PC-9 (cell line): ENCODE measurements at regions not wholly inside any gene's neighbourhood (a gene's known extent, or its start where the extent isn't known, plus 50 kb on each side); places are given as distances from the start of the nearest gene placed in this dataset.

Experiments used
- BruUV-seq: library from RNA; stranded (reverse); fragments of 400-500 nt; replicated peaks from 2 replicates; lab custom pipeline; 2021; lab: Mats Ljungman, UMichigan
- CTCF ChIA-PET: fragments of 300-600 bp; sonication (Branson Sonifier 250); formaldehyde crosslinking; loops from one replicate; lab custom pipeline; 2022; ENCODE audit warnings: antibody characterized with exemption; lab: Charles Lee
- POLR2A ChIA-PET: fragments of 300-600 bp; sonication (Branson Sonifier 250); formaldehyde crosslinking; loops from one replicate; lab custom pipeline; 2022; ENCODE audit warnings: antibody characterized with exemption; ENCODE audit not compliant: unreplicated experiment; lab: Charles Lee
- DNase-seq, 2 experiments: peaks; one replicate each; pipeline versions ENCODE4 v3.0.0 to v3.0.0-alpha.2; 2015 to 2022; ENCODE audit warnings: mixed read lengths in 1 of 2
- H2AFZ ChIP-seq: fragments of 200-600 bp; sonication (generic); 2 replicates; pipeline ENCODE4 v1.8.1; 2017; ENCODE audit warnings: antibody characterized with exemption
- H3F3A ChIP-seq: fragments of 200-600 bp; sonication (generic); 2 replicates; pipeline ENCODE4 v1.8.1; 2017; ENCODE audit warnings: antibody characterized with exemption, mild to moderate bottlenecking, low read depth; ENCODE audit not compliant: insufficient read depth
- H3K27ac ChIP-seq: fragments of 200-600 bp; sonication (generic); 2 replicates; pipeline ENCODE4 v1.6.1; 2016; ENCODE audit warnings: mixed run types
- H3K27me3 ChIP-seq: fragments of 200-600 bp; sonication (generic); 2 replicates; pipeline ENCODE4 v1.6.1; 2016; ENCODE audit warnings: low read depth, mixed run types; ENCODE audit not compliant: insufficient read depth
- H3K36me3 ChIP-seq: fragments of 200-600 bp; sonication (generic); 2 replicates; pipeline ENCODE4 v1.6.1; 2016; ENCODE audit warnings: low read depth, mixed run types
- H3K4me1 ChIP-seq: fragments of 200-600 bp; sonication (generic); replicated peaks from 2 replicates; pipeline ENCODE4 v1.6.1; 2016; ENCODE audit warnings: mixed run types; ENCODE audit not compliant: insufficient read depth
- H3K4me2 ChIP-seq: fragments of 200-600 bp; sonication (generic); 2 replicates; pipeline ENCODE4 v1.6.1; 2017; ENCODE audit warnings: mixed run types
- H3K4me3 ChIP-seq: fragments of 200-600 bp; sonication (generic); 2 replicates; pipeline ENCODE4 v1.6.1; 2016; ENCODE audit warnings: mixed run types
- H3K79me2 ChIP-seq: fragments of 200-600 bp; sonication (generic); 2 replicates; pipeline ENCODE4 v1.6.1; 2017; ENCODE audit warnings: low read depth, mixed run types
- H3K9me2 ChIP-seq: fragments of 200-600 bp; sonication (generic); 2 replicates; pipeline ENCODE4 v1.8.1; 2017; ENCODE audit warnings: mild to moderate bottlenecking; ENCODE audit not compliant: insufficient read depth
- H3K9me3 ChIP-seq: fragments of 200-600 bp; sonication (generic); 2 replicates; pipeline ENCODE4 v1.8.1; 2016; ENCODE audit warnings: low read depth; ENCODE audit not compliant: insufficient read depth
- H4K20me1 ChIP-seq: fragments of 200-600 bp; sonication (generic); 2 replicates; pipeline ENCODE4 v1.8.1; 2017; ENCODE audit not compliant: insufficient read depth
- EZH2 ChIP-seq: fragments of 200-600 bp; sonication (generic); IDR thresholded peaks from 2 replicates; pipeline ENCODE4 v1.8.0; 2017; ENCODE audit warnings: antibody characterized with exemption, low read depth
- intact Hi-C: fragments of 100-400 bp; cut with micrococcal nuclease; formaldehyde crosslinking; loops from one replicate; pipeline ENCODE4 v1.10.0; 2022; ENCODE audit not compliant: unreplicated experiment
- TF ChIP-seq, protein P1 (sequence below): fragments of 200-600 bp; sonication (generic); conservative IDR thresholded peaks from 2 replicates; pipeline ENCODE4 v1.6.1; 2017; ENCODE audit warnings: mixed run types, antibody characterized with exemption, mild to moderate bottlenecking, moderate library complexity

DNA sequence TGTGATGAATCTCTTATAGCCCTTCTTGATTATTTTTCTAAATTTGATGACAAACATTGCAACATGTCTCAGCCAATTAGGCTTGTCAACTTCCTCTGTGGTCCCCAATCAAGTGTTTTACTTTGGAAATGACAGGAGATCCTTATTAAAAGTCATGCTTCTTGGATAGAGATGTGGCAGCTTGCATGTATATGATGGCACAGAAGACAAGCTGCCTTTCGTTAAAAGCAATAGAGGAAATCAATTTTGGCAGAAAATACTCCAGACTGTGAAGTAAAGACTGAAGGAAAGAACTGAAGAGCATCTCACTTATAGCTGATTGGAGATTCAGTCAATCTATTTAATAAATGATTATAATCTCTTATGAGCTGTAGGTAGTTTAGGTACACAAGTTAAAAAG, 419.6 kb downstream of the PCDH7 start:
- Histone ChIP-seq H4K20me1 (no peaks in the 10 kb centered on the region), H3K4me2 (no peak overlapping the region), H3K36me3 (no peaks in the 10 kb centered on the region), H3K9me3 (no peaks in the 10 kb centered on the region), H3K27me3 (no peaks in the 10 kb centered on the region), H3K4me1 (no peaks in the 10 kb centered on the region), H3F3A (no peaks in the 10 kb centered on the region), H2AFZ (no peak overlapping the region), H3K9me2 (peaks cover 3% of the 10 kb centered on the region; the same call in 1 of the 2 replicates), H3K4me3 (no peak overlapping the region), H3K79me2 (no peaks in the 10 kb centered on the region), H3K27ac (no peak overlapping the region)
- no peak for DNase-seq
- ChIA-PET CTCF (no interaction called here), POLR2A (no interaction called here)
- TF ChIP-seq, protein P1, sequence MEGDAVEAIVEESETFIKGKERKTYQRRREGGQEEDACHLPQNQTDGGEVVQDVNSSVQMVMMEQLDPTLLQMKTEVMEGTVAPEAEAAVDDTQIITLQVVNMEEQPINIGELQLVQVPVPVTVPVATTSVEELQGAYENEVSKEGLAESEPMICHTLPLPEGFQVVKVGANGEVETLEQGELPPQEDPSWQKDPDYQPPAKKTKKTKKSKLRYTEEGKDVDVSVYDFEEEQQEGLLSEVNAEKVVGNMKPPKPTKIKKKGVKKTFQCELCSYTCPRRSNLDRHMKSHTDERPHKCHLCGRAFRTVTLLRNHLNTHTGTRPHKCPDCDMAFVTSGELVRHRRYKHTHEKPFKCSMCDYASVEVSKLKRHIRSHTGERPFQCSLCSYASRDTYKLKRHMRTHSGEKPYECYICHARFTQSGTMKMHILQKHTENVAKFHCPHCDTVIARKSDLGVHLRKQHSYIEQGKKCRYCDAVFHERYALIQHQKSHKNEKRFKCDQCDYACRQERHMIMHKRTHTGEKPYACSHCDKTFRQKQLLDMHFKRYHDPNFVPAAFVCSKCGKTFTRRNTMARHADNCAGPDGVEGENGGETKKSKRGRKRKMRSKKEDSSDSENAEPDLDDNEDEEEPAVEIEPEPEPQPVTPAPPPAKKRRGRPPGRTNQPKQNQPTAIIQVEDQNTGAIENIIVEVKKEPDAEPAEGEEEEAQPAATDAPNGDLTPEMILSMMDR, result no peak
- TF ChIP-seq EZH2, result no peak
- BruUV-seq, result no TSS peak
- intact Hi-C loops, result no loop called here

DNA sequence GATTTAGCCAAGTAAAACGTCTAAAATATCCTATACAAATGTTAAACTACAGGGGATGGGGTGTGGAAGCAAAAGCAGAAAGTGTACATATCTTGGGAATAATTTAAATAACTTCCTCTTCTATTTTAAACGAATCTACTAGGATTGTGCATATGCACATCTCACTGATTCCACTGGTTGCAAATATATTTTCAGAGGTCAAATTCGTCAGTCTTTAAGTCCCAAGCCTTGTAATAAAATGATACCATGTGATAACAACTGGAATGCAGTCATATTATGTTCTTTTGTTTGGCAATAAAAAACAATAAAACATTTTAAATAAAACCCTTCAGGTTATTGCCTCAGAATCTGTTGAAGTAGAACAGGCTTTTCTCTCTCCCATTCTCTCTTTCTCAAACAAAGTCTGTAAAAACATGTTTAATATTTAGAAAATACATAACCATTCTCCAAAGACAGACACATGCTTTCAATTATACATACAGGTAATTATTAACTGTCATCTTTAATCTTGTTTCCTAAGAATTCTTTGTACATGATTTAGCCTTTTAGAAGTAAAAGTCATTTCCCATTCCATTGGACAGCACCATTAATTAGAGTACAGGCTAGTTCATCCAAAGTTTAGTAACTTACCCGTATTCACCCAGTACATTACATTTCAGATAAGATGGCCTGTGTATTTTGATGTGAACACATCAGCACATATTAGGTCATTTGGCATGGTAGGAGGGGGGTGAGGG, 421.1 kb downstream of the PCDH7 start:
- Histone ChIP-seq H4K20me1 (no peaks in the 10 kb centered on the region), H3K79me2 (no peaks in the 10 kb centered on the region), H3K9me2 (0 out of 2 replicates have a peak, but pooled peaks cover 3% of the 10 kb centered on the region), H3F3A (no peaks in the 10 kb centered on the region), H3K27ac (no peak overlapping the region), H3K4me3 (no peak overlapping the region), H3K4me2 (no peak overlapping the region), H3K9me3 (no peaks in the 10 kb centered on the region), H3K4me1 (no peaks in the 10 kb centered on the region), H3K27me3 (no peaks in the 10 kb centered on the region), H2AFZ (no peak overlapping the region), H3K36me3 (no peaks in the 10 kb centered on the region)
- TF ChIP-seq, protein P1, result no peak
- TF ChIP-seq EZH2, result no peak
- ChIA-PET CTCF (no interaction called here), POLR2A (no interaction called here)
- no TSS peak for BruUV-seq
- DNase-seq, result no peak
- intact Hi-C loops, result no loop called here

DNA sequence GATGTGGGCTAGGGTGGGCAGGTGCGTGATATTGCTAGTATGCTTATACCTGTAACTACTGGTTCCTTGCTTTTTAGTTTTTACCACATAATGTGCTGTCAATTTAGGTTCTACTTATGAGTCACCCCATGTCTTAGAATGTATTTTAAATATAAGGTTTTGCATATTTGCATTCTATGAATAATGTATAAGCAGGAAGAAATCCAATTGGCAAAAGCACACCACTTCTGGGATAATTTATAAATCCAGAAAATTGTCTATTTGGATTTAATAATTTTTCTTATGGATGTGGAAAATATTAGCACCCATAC, 421.6 kb downstream of the PCDH7 start:
- intact Hi-C loops, result no loop called here
- Histone ChIP-seq H3K9me2 (0 out of 2 replicates have a peak, but pooled peaks cover 3% of the 10 kb centered on the region), H2AFZ (no peak overlapping the region), H3K27me3 (no peaks in the 10 kb centered on the region), H3K79me2 (no peaks in the 10 kb centered on the region), H3K4me3 (no peak overlapping the region), H3K9me3 (no peaks in the 10 kb centered on the region), H3K27ac (no peak overlapping the region), H3F3A (no peaks in the 10 kb centered on the region), H3K4me2 (no peak overlapping the region), H3K36me3 (no peaks in the 10 kb centered on the region), H3K4me1 (no peaks in the 10 kb centered on the region), H4K20me1 (no peaks in the 10 kb centered on the region)
- TF ChIP-seq, protein P1, result no peak
- TF ChIP-seq EZH2, result no peak
- DNase-seq, result no peak
- ChIA-PET CTCF (no interaction called here), POLR2A (no interaction called here)
- no TSS peak for BruUV-seq
